ELR (cell line): ENCODE measurements at regions not wholly inside any gene's neighbourhood (a gene's known extent, or its start where the extent isn't known, plus 50 kb on each side); places are given as distances from the start of the nearest gene placed in this dataset.
A peak's percentile ranks its signal among the peaks of the same experiment; 100 is the strongest.
"Not testable (repeated sequence)": the region's sequence is repeated elsewhere in the genome, so short reads cannot be mapped to it uniquely, and the experiment has no call there.

Experiments
- DNase-seq: peaks from one replicate; pipeline ENCODE4 v3.0.0-alpha.2; 2015; ENCODE audit warnings: low read depth

DNA sequence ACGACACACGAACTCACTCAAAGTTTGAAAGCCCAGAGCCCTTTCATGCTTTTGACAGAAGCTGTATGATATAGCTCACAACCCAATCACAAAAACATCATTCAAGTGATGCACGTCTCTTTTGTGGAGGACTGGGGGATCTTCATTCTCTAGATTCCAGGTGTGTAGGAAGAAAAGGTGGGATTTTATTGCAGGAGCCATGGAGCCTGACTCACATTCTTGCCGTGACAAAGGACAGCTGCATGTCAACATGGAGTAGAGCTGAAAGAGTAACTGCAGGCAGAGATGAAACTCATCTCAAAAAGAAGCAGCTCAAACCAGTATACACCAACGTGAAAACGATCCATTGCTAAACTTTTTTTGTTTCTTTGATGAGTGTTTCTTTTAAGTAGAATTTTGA, 50.9 kb upstream of the PDE1A start:
- no peak for DNase-seq

- no peak for DNase-seq
Measured at GRCh38 chr2:182481676-182482075, 54.8 kb upstream of the PDE1A start.

DNA sequence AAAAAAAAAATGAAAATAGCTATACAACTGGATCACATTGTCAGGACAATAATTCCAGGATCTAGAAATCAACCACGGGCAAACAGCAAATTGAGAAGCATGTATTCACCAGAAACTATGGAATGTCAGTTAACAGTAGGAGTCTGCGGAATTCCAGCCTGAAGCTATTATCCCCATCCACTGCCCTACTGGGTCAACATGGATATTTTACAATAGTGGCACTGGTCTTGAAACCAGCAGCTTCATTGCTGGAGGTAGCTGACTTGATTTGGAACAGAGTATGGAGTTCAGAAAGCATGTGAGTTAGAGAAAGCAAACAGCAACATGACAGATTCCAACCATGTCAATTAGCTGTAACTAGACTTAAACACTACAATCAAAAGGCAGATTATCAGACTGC, 55.7 kb upstream of the PDE1A start:
- no peak for DNase-seq

- no peak for DNase-seq
Measured at GRCh38 chr2:182496596-182496995, 69.8 kb upstream of the PDE1A start.

GRCh38 chr2:182499706-182500470, 73.1 kb upstream of the PDE1A start:
- no peak for DNase-seq

- peak; percentile 83 for DNase-seq
Measured at GRCh38 chr2:182503886-182504285, 77.0 kb upstream of the PDE1A start.

GRCh38 chr2:182504903-182505302, 78.1 kb upstream of the PDE1A start:
- peak; percentile 78 for DNase-seq

GRCh38 chr2:182506606-182507005, 79.8 kb upstream of the PDE1A start:
- peak; percentile 48 for DNase-seq

- not testable (repeated sequence) for DNase-seq
Measured at GRCh38 chr2:182508583-182508982, 81.7 kb upstream of the PDE1A start.

DNA sequence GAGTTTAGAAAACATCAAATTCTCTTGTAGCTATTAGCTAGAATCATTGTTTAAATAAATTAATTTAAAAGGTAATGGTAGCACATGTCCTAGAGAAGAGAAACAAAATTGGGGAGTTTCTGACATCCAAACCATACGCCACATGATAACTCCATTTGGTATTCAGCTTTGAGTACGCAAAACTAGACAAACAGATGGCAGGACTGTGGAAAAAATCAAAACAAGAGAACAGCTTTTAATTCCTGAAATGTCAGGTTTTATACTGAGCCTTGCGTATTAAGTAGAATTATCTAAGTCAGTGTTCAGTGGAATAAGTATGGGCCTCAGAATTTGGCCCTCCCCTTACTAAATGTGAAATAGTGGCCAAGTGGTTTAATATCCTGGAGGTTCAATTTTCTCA, 82.4 kb upstream of the PDE1A start:
- no peak for DNase-seq

DNA sequence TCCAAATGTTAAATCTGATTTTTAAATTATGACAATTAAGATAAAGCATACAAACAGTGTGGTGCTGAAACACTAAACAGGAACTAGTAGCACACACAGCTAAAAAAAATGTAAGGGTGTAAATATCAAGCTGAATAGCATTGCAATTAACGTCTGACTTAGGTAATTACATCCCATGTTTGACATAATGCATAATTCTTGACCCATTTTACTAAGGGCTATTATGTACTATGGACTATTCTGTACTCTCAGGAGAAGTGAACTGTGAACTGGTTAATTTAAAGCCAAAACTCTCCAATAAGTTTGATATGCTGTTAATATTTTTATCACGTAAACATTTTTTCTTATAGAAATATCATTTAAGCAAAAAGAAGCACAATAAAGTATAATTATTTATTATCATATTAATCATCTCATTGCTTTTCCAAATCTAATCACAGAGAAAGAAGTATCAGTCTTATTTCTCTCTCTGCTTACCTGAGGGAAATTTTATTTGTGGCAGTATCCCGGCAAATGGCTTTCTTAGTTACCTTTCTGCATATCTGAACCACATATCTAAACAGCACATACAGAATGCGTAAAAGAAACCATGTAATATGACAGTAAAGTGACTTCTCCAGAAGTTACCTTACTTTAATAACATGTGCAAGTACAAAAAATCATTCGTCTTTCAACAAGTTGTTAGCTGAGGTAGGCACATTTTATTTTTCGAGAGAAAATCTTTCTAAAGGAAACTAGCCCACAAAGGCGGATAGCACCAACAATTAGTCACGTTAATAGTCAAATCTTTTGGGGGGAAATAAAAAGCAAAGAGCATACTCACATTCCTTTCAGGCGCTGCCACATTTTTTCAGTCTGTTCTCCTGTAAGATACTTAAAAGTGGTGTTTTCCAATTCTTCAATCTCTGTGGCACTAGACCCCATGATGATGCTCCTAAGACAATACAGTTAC, 94.9 kb upstream of the PDE1A start:
- no peak for DNase-seq

GRCh38 chr2:182522405-182522896, 95.6 kb upstream of the PDE1A start:
- peak; percentile 40 for DNase-seq

- DNase-seq, result peak; percentile 18
Measured at GRCh38 chr2:182522972-182523473, 96.2 kb upstream of the PDE1A start.

- DNase-seq, result no peak
Measured at GRCh38 chr2:182530636-182531035, 103.8 kb upstream of the PDE1A start.

- no peak for DNase-seq
Measured at GRCh38 chr2:182540252-182540651, 113.4 kb upstream of the PDE1A start.

DNA sequence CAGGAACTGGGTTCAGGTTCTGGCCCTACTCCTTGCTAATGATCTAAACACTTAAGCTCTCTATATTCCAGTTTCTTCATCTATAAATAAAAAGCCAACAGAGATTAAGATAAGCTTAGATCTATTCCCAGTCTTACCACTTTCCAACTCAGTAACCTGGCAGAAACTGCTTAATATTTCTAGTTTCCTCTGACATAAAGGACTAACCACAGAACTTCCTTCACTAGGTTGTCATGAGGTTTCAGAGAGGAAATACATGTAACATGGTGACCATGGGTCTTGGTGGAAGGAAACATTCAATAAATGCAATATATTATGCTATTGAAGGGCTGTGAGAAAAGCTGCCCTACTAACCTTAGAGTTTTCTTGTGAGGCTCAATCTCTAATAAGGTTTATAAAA, 114.4 kb upstream of the PDE1A start:
- no peak for DNase-seq

DNA sequence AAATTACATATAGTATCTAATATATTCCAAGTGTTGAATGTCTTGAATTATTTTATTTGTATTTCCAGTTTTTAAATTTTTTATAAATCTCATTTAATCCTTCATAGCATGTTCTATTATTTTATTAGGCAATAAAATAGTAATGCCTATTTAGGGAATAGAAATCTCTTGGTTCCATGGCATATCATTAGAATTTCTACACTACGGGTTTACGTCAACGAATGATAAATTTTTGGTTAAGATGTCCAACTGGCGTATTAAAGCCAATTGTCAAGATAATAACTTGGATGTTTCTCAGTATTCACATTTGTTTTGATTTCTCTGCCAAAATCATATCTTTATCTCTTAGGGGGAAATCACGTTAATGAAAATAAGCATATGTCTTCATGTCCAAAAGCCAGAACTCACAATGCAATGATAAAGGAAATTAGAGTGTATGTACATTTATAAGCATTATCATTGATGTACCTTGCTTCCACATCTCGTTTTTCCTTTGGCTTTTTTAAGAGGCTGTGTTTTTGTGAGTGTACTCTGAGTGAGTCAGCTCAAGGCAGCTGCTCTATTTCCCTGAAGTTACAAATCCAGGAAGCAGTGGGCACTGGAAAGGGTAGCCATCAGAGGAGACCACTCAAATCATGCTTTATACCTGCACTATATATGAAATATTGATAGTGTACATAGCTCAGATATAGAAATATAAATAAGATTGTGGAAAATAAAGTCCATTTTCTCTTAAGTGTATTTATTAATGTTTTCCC, 115.8 kb upstream of the PDE1A start:
- peak; percentile 47 for DNase-seq

GRCh38 chr2:182543741-182544525, 117.1 kb upstream of the PDE1A start:
- no peak for DNase-seq

DNA sequence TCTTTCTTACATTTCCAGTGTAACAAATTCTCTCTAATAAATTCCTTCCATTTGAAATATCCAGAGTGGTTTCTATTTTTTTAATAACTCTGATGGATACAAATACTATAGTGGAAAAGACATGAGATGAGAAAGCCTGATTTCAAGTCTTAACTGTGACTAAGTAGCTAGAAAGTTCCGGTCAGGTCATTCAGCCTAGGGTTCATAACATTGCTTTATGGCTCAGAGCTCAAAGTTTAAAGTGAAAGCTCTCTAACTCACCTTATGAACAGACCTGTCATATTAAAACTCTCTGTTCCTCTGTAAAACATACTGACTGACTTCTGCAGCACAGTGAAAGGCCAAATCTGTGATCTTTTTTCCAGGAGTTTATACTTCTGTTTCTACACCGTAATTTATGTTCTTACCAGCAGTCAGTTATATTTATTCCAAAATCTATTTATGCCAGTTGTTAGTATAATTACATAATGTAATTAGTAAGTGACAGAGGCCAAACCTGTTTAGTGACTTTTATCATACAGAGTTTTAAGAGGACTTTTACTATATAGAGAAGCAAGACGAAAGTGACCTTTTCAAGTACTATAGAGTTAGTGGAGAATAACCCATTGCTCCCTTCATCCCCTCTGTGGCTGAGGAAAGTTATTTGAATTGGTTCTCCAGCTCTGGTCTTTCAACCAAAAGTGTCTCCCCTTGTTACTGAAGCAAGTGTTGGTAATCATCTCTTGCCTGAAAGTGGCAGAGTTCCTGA, 118.8 kb upstream of the PDE1A start:
- peak; percentile 35 for DNase-seq
